HG03469 (cell line): ENCODE measurements at regions not wholly inside any gene's neighbourhood (a gene's known extent, or its start where the extent isn't known, plus 50 kb on each side); places are given as distances from the start of the nearest gene placed in this dataset.
"Not testable (repeated sequence)": the region's sequence is repeated elsewhere in the genome, so short reads cannot be mapped to it uniquely, and the experiment has no call there.

Experiments
- ATAC-seq: cut with Tn5 transposase; IDR thresholded peaks from one replicate; pipeline ENCODE4 v1.9.1; 2021; ENCODE audit warnings: mild to moderate bottlenecking, moderate library complexity, moderate number of reproducible peaks; ENCODE audit not compliant: unreplicated experiment

DNA sequence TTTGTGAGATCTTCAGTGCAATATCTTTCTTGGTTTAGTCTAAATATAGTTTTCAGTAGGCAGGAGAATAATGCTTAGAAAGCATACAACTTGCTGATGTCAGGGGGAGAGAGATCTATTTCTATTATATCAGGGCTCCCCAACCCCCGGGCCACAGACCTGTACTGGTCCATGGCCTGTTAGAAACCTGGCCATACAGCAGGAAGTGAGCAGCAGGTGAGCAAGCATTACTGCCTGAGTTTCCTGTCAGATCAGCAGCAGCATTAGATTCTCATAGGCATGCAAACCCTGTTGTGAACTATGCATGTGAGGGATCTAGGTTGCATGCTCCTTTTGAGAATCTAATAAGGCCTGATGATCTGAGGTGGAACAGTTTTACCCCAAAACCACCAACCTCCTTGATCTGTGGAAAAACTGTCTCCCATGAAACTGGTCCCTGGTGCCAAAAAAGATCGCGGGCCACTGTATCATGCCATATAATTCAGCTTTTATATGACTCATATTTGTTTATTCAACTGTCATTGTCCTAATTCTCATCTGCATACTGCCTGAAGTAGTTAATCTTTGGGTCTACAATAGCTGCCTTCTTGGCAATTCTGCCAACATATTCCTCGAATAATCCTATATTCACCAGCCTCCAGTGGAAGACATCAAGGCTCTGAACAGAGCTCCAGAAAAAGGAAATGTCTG lies 163.6 kb upstream of the DYRK2 start:
- no peak for ATAC-seq

DNA sequence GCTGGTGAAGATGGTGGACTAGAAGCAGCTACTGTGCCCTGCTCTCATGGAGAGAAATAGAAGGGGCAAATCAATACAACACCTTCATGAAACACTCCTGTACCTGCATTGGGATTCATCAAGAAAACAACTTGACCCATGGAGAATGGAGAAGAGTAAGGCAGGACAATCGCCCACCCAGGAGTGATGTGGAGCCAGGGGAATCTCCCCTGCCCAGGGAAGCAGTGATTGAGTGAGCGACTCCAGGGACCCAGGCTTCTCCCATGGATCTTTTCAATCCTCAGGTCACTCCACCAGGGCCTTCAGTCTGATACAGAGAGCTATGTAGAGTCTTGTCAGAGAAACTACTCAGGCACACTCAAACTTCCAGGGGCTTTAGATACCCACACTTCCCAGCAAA lies 161.9 kb upstream of the DYRK2 start:
- no peak for ATAC-seq

DNA sequence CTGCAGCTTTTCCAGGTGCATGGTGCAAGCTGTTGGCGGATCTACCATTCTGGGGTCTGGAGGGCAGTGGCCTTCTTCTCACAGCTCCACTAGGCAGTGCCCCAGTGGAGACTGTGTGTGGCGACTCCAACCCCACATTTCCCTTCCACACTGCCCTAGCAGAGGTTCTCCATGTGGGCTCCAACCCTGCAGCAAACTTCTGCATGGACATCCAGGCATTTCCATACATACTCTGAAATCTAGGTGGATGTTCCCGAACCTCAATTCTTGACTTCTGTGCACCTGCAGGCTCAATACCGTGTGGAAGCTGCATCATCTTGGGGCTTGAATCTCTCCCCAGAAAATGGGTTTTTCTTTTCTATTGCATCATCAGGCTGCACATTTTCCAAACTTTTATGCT lies 160.2 kb upstream of the DYRK2 start:
- not testable (repeated sequence) for ATAC-seq

DNA sequence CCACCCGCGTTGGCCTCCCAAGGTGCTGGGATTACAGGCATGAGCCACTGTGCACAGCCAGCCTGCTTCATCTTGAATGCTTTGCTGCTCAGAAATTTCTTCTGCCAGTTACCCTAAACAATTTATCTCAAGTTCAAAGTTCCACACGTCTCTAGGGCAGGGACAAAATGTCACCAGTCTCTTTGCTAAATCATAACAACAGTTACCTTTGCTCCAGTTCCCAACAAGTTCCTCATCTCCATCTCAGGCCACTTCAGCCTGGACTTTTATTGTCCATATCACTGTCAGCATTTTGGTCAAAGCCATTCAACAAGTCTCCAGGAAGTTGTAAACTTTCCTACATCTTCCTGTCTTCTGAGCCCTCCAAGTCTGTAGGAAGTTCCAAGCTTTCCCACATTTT lies 159.5 kb upstream of the DYRK2 start:
- no peak for ATAC-seq

DNA sequence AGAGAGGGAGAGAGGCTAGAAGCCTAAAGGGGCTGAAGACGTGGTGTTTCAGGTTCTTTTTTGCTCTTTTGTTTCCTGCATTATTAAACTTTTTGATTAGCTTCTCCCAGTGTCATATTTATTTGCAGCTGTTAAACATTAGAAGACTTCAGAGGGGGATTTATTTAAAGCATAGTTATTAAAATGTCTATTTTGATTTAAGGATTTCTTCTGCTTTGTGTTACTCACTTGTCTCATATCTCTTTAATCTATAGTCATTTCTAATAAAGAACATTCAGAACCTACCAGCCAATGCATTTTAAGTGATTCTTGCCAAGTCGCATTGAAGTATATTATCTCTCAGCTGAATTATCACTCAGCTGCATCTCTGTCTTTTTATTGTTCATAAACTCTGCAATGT lies 152.0 kb upstream of the DYRK2 start:
- ATAC-seq: no peak

DNA sequence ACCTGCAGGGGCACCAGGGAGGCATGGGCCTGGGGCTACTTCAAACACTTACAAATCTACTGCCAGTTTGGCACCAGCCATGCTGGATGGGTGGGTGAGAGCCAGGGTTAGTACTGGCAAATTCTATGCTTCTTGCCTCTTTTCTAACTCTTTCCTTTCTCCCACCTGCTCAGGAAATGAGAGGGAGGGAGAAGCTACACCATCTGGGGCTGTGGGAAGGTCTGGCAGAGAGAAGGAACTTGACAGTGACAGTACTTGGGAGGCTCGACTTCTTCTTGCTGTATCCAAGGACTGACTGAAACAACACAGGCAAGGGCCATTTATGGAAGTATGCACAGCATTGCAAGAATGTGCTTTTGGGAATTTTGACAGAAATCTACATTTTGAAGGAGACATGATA lies 149.6 kb upstream of the DYRK2 start:
- no peak for ATAC-seq

DNA sequence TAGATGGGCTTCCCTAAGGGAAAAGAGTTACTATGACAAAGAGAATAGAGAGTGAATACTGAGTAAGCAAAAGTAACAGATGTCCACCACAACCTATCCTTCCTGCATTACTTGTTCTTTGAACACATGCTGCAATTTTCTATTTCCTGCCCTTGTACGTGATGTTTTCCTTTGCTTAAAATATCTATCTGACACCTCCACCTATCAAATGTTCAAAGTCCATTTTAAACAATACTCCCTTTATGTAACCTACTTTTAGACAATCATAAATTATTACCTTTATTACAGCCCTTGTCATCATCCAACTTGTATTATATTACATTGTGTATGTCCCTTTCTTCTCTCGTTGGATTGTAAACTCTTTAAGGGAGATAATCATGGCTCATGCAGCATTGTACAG lies 147.2 kb upstream of the DYRK2 start:
- ATAC-seq: no peak

DNA sequence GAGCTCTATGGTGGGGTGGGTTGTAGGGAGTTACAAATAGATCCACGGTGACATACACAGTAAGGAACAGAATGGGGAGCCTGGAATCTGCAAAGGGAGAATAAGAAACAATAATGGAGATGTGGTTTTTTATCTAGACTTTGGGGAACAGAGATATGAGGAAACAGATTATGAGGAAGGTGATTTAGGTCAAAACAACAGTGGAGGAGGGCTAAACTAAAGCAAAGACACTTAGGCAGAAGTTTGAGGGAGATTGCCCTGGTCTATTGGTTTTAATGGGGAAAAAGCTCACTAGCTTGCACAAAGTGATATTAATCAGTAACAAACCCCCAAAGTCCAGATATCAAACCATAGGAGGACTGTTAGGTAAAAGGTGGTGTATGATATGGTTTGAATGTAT lies 144.5 kb upstream of the DYRK2 start:
- no peak for ATAC-seq

DNA sequence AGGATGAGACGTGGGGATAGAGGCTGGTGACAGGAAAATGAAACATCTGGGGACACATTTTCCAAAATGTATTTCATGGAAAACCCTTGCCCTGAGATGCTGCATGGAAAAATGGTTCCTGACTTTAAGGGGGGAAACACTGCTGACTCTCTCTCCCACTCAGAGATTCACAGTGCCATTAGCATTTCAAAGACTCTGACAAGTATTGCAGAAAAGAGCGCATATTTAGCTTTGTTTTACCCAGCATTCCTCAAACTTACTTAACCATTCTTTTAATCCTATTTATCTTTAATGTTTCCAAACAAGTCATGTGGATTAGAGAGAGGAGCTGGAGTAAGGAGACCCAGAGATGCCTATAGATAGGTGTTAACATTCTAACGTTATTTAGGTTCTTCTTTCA lies 141.8 kb upstream of the DYRK2 start:
- no peak for ATAC-seq

DNA sequence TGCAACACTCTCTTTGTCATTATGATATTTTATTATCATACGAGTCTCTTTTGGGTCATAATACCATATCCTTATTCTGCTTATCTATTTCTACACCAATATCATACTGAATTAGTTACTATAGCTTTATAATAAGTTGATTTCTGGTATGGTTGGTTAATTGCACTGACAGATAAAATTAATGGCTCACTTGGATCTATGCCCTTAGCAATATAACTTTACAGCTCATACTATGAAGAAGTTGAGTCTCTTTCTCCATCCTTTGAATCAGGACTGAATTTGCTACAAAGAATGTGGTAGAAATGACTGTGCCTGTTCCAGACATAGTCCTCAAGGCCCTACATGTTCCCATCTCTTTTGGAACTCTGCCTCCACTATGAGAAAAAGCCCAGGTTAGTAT lies 139.7 kb upstream of the DYRK2 start:
- ATAC-seq: no peak

DNA sequence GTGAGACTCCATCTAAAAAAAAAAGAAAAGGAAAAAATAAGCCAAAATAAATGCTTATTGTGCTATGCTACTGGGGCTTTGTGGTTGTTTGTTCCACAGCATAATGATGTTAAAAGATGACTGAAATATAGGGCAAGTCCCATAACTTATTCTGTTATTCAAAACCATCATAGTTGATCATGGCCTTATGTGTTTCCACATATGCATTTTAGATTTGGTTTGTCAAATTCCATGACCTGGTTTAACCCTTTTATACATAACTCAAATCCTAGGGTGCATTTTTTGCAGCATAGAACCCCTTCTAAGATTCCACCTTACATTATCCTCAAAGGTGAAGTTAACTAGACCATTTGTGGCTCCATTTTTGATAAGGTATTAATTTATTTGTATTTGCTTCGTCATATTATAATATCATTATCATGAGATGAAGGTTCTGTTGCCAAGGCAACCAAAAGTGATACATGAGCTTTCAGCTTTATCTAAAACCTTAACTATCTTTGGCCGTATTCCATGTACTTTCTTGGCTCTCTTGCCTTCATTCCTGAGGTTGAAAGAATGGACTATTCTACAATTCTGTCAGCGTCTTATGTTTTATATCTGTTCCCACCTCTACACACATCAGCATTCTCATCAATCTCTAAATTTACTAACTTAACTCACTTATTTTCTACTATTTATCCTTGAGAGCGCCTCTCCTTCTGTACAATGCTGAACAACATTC lies 138.7 kb upstream of the DYRK2 start:
- ATAC-seq: no peak

DNA sequence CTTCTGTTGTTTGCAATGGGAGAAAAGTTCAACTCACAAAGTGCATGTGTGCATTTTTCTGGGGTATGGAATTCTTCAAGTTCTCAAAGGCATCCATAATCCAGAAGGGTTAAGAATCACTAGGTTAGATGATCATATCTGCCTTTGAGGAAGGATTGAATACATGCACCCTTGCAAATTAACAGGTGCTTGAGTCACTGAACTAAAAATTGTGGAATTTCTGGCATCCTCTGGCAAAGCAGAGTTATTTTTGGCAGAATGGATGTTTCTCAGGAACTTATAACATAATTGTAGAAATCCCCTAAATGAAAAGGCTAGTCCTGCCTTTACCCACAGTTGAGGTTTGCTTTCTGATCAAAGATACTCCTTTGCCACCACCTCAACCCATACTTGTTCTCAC lies 136.5 kb upstream of the DYRK2 start:
- ATAC-seq: no peak

DNA sequence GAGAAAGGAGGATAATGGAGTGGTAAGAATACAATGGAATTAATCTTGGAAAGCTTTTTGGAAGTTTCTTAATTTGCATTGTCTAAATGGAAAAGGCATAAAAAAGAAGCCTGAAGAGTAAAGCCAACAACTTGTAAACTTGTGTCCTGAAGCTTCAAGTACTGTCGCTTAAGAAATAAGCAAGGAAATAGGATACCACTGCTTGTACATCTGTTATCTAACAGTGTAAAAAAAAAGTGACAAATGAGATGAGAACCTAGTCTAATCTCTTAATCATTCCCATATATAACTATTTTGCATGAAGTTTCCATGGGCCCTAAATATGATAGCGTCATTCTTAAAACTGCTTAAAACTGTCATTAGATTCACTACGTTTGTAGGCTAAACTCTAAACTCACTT lies 134.0 kb upstream of the DYRK2 start:
- no peak for ATAC-seq

DNA sequence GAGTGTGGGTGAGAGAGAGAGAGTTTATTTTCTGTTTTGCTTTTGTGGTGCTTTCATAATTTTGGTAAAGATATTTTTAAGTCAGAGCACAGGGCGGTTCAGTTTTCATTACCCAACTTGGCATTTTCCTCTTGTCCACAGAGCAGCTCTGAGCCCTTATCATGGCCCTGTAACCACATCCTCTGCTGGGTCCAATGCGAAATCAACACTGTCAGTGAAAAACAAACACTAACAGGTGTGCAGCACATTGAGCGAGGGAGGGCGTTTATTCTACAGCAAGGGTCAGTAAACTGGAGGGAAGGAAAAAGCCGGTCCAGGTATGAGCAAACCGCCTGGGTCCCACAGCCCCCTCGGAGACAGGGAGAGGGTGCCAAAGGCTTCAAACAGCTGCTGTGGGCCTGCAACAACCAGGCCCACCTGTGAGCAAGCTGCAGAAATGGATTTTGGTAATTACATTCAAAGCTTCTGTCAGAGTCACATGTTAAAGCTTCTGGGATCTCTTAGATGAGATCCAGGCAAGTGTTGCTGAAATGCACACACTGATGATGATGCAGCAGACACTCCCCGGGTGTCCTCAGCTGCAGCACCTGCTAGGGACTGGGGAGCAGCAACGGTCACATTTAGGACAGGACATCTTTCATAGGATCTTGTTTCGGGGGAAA lies 132.7 kb upstream of the DYRK2 start:
- peak; percentile 90 for ATAC-seq

DNA sequence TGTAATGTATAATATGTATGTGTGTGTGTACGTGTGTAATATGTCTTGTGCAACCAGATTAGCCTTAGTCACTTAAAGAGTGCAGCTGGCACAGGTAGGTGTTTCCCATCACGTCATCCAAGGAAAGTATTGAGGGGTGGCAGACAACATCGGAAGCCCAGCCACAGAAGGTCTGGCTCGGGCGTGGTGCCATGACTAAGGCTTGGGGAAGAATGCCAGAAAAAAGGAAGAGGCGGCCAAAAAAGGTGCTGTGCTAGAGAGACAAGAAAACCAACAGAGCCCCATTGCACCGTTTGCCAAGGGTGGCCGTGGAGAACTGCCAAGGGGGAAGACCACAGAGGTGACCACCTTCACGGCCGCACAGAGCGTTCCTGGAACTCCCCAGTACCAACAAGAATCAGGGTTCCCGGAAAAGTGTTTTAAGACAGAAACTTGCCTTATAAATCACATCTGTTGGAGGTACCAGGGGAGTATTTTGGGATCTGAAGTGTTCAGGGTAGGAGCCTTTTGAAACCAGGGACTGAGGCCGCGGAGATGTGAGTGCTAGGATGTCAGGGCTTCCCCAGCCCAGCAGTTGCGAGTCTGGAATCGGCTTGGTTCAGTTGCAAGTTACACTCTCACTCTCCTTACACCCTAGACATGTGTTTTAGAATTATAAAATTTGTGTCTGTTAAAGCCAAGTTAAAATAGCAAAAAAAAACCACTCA lies 131.2 kb upstream of the DYRK2 start:
- ATAC-seq: no peak

DNA sequence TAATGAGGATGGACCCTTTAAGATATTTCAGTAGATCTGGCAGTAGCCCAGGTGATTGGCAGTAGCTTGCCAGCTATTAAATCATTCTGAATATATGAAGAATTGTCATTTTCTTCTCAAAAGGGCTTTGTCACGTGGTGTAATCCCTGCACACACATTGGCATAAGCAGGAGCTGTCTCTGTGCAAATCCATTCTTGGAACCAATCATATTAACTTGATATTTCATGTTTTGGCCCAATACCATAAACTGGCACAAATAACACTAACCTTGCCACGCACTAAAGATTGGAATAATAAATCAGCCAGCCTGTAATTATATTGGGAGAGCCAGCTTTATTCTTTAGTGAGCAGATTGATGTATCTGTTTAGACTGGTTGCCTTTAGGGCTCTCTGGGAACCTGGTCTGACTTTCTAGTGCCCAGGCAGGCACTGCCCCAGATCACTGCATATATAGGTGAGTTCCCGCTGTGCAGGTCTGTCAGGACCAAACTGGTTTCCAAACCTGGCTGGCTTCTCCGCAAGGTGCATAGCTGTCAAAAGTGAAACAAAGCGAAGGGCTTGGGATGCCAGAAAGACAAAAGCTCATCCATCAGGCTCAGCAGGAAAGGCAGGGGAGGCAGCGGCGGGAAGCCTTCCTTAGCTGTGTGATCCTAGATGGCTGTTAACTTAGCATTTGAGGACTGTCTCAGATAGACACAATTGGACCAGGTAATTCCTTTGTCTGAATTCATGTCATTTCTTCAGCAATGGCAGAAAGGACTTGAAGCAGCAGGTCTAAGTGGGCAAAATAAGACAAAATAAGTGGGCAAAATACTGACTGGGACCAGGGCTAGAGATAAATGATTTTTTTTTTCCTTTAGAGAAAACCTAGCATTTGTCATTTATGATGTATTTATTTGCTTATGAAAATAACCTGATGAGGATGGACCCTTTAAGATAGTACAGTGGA lies 128.8 kb upstream of the DYRK2 start:
- ATAC-seq: no peak

DNA sequence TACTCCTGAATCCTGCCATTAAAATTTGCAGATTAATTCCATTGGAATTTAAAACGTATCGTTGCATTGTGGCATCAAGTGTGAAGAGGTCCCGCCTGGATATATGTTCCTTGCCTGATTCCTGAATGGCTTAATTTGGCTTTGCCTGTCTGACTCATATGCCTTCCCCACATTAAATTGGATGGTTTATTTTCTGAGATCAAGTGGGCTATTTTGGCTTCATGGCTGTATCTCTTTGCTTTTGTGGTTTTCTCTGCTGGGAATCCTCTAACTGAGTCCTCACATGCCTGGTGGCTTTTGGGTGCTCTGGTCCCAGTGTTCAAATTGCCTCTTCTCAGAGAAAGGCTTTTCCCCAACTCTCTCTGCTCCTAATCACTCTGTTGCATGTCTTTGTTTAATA lies 127.9 kb upstream of the DYRK2 start:
- no peak for ATAC-seq

DNA sequence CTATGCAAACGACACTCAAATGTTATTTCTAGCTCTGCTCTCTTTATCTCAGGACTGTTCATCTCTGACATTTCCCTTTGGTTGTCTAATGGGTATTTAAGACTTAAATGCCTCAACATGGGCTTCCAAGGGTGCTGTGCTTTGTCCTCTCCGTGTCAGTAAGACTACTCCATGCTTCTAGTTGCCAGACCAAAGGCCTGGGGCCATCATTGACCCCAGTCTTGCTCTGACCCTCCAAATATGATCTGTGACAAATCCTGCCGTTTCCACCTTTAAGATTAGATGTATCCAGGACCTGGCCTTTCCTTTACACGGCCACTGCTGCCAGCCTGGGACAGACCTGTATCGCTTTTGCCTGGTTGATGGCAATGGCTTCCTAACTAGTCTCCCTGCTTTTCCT lies 126.3 kb upstream of the DYRK2 start:
- no peak for ATAC-seq

DNA sequence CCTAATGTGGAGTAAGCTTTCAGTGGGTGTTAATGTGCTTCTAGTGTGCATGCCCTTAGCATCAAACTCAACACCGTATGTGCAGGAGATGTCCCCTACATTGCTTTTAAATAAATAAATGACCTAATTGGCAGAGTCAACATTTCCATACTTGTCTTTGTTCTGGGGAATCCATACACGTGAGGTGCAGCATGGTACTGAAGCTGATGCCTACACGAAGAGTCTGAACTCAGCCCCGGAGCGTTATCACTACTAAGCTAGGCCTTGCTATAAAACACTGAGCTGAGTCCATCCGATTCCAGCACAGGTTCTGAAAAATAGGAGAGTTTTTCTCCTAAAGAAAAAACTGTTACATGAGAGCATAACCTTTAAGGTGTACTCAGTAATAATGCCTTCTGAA lies 125.0 kb upstream of the DYRK2 start:
- ATAC-seq: no peak

DNA sequence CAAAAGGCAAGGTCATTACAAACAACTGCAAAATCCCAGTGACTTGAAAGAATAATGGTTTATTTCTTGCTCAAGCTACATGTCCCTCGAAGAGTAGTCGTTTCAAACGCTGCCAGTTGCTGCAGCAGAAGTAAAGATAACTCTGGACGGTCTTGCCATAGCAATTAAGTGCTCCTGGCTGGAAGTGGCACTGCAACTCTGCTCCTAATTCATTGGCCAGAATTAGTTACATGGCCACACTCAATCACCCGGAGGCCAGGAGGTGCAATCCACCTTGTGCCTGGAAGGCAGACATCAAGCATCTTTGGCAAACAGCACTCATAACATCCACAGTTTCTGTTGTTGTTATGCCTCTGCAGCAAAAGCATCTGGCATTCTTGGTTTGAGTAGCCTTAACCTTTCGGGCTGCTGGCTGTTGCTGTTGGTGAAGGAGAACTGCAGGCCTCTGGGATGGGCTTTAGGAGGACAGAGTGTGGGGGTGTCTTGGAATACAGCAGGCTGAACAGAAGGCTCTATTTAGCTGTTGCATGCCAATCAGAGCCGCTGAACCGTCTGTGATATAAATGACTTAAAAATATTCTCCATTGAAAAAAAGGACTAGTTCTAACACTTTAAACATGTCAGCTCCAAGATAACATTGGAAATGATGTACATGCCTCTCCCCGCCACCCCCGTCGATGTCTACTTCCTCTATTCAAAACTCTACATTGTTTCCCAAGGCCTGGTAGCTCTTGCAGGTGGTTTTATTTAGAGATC lies 123.5 kb upstream of the DYRK2 start:
- no peak for ATAC-seq
